Colonic mucosa (tissue), 4 donors: ENCODE measurements at regions not wholly inside any gene's neighbourhood (a gene's known extent, or its start where the extent isn't known, plus 50 kb on each side); places are given as distances from the start of the nearest gene placed in this dataset.

Source experiments
- DNase-seq: peaks from one replicate; pipeline ENCODE4 v3.0.0-alpha.2; 2020
- H3K27ac ChIP-seq: fragments of 200-600 bp; one replicate; pipeline ENCODE4 v1.8.0; 2021
- H3K27me3 ChIP-seq: fragments of 200-600 bp; one replicate; pipeline ENCODE4 v1.8.0; 2021
- H3K36me3 ChIP-seq: fragments of 200-600 bp; one replicate; pipeline ENCODE4 v1.8.0; 2021
- H3K4me1 ChIP-seq: fragments of 200-600 bp; one replicate; pipeline ENCODE4 v1.8.0; 2021; ENCODE audit warnings: mild to moderate bottlenecking
- H3K4me3 ChIP-seq: fragments of 200-600 bp; one replicate; pipeline ENCODE4 v1.8.0; 2021
- H3K9ac ChIP-seq, 2 donors: one replicate each; pipeline ENCODE4 v1.7.0; 2013; ENCODE audit warnings: control low read depth in 2 of 2, low read depth in 2 of 2, low read length in 2 of 2
- H3K9me3 ChIP-seq: fragments of 200-600 bp; one replicate; pipeline ENCODE4 v1.8.0; 2021
- intact Hi-C: fragments of 100-400 bp; cut with DNase I; formaldehyde crosslinking; loops from one replicate; pipeline ENCODE4 v1.14.1; 2022
- TF ChIP-seq, protein P1 (sequence below): fragments of 200-600 bp; IDR thresholded peaks from one replicate; pipeline ENCODE4 v1.8.0; 2022; ENCODE audit warnings: antibody characterized with exemption, mild to moderate bottlenecking
- donor health status: healthy.
- donor health status: DM: no; HTN: no; CAD: no.
- donor health status: DM: no; HTN: no; CAD: no.

DNA sequence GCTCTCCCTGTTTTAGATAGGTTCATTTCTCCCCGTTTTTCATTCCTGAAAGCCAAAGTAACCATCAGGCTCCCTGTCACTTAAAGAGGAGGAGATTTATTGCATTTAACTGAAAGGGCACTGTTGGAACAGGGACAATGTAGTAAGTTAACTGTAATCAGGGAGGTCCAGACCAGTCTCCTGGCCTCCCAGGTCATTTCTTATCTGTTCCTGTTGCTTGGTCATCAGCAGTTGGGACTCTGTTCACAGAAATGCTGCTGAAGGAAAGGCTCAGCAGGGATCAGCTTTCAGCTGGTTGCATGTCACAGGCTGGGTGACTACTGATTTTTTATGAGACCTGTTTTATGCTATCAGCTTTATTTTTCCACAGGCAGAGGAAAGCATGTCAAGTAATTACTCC is 622.6 kb upstream of the GOT2 start:
- Histone ChIP-seq H3K36me3 (no peaks in the 10 kb centered on the region), H3K27ac (no peak overlapping the region), H3K9me3 (no peaks in the 10 kb centered on the region), H3K9ac (no peak overlapping the region), H3K4me1 (no peaks in the 10 kb centered on the region), H3K4me3 (no peak overlapping the region), H3K27me3 (no peaks in the 10 kb centered on the region)
- DNase-seq, result no peak
- TF ChIP-seq, protein P1, sequence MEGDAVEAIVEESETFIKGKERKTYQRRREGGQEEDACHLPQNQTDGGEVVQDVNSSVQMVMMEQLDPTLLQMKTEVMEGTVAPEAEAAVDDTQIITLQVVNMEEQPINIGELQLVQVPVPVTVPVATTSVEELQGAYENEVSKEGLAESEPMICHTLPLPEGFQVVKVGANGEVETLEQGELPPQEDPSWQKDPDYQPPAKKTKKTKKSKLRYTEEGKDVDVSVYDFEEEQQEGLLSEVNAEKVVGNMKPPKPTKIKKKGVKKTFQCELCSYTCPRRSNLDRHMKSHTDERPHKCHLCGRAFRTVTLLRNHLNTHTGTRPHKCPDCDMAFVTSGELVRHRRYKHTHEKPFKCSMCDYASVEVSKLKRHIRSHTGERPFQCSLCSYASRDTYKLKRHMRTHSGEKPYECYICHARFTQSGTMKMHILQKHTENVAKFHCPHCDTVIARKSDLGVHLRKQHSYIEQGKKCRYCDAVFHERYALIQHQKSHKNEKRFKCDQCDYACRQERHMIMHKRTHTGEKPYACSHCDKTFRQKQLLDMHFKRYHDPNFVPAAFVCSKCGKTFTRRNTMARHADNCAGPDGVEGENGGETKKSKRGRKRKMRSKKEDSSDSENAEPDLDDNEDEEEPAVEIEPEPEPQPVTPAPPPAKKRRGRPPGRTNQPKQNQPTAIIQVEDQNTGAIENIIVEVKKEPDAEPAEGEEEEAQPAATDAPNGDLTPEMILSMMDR, result no peak
- intact Hi-C loops, result no loop called here

DNA sequence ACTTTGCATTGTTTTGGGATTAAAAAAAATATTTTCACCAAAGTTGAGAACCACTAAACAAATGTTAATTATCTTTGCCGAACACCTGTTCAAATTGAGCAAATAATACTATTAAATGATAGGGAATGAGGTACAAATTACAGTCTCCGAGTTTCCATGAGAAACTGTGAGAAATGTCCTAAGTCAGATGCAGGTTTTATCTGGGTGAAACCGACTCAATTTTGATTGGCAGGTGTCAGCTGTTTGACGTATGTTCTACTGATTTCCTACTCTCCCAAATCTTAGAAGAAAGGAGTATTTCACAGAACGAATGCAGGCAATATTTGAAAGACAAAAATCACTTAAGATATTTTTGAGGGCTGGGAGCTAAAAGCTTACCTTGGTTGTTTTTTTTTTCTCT is 622.0 kb upstream of the GOT2 start:
- TF ChIP-seq, protein P1, result no peak
- intact Hi-C loops, result no loop called here
- H3K4me1 ChIP-seq, result no peaks in the 10 kb centered on the region
- DNase-seq, result no peak
- no peak overlapping the region for H3K27ac ChIP-seq
- no peak overlapping the region for H3K4me3 ChIP-seq
- no peaks in the 10 kb centered on the region for H3K36me3 ChIP-seq
- no peaks in the 10 kb centered on the region for H3K27me3 ChIP-seq
- H3K9me3 ChIP-seq, result no peaks in the 10 kb centered on the region
- no peak overlapping the region for H3K9ac ChIP-seq

DNA sequence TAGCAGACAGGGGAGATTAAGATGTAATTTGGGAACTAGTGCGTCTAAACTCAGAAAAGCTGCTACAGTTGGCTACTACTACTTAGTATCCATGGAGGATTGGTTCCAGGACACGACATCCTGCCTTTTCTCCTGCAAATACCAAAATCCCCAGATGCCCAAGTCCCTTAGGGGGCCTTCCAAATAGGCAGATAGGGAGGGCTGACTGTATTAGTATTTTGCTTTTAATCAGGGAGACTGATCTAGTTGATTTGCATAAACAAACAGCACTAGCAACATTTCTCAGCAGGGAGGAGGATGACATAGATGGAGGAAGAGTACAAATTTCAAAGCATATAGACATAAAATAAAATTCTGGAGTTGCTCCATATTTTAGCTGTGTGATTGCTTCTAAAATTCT is 621.6 kb upstream of the GOT2 start:
- Histone ChIP-seq H3K9ac (no peak overlapping the region), H3K9me3 (no peaks in the 10 kb centered on the region), H3K4me3 (no peak overlapping the region), H3K4me1 (no peaks in the 10 kb centered on the region), H3K27me3 (no peaks in the 10 kb centered on the region), H3K36me3 (no peaks in the 10 kb centered on the region), H3K27ac (no peak overlapping the region)
- TF ChIP-seq, protein P1, result no peak
- intact Hi-C loops, result no loop called here
- no peak for DNase-seq

DNA sequence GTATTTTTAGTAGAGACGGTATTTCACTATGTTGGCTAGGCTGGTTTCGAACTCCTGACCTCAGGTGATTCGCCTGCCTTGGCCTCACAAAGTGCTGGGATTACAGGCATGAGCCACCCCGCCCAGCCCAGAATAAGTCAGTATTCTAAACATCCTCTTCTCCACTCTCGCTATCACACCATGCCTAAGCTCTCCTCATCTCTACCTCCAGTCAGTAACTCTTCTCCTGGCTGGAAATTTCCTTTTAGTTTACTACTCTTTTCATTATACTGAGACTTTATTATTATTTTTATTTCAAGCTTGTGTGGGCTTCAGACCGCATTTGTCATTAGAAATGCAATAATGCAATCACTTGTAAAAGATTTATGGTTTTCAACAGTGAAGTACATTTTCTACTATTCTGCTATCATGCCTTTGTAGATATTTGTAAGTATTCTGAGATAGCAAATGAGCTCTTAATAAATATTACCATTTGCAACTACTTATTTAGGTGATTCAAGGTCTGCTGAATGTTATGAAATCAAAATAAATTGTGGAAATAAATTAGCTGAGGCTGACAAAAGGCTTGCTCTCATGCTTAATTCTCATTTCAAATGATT is 617.3 kb upstream of the GOT2 start:
- Histone ChIP-seq H3K4me1 (no peaks in the 10 kb centered on the region), H3K27me3 (no peaks in the 10 kb centered on the region), H3K9me3 (no peaks in the 10 kb centered on the region), H3K4me3 (no peak overlapping the region), H3K27ac (no peak overlapping the region), H3K9ac (no peak overlapping the region), H3K36me3 (no peaks in the 10 kb centered on the region)
- no peak for DNase-seq
- intact Hi-C loops, result no loop called here
- TF ChIP-seq, protein P1, result no peak

DNA sequence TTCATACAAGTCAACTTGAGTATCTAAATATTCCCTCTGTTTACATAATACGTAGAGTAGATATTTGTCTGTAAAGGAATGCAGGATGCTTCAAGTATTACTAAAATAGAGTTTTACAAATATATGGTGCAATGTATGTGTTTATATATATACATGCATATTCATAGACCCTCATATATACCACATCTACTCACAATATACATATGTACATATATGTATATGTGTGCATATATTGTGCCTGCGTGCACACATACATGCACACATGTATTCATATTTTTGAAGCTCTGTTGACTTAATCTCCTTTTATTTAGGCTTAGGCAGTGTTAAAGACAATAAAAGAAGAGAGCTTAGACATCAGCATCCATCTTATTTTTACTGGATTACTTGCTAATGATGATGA is 616.6 kb upstream of the GOT2 start:
- H3K27me3 ChIP-seq, result no peaks in the 10 kb centered on the region
- DNase-seq, result no peak
- H3K4me1 ChIP-seq, result no peaks in the 10 kb centered on the region
- H3K36me3 ChIP-seq, result no peaks in the 10 kb centered on the region
- no peaks in the 10 kb centered on the region for H3K9me3 ChIP-seq
- TF ChIP-seq, protein P1, result no peak
- no peak overlapping the region for H3K9ac ChIP-seq
- H3K4me3 ChIP-seq, result no peak overlapping the region
- intact Hi-C loops, result no loop called here
- H3K27ac ChIP-seq, result no peak overlapping the region
